ENCODE measurements at regions not wholly inside any gene's neighbourhood (a gene's known extent, or its start where the extent isn't known, plus 50 kb on each side); places are given as distances from the start of the nearest gene placed in this dataset.

GRCh38 chr9:81318571-81318970 lies 370.8 kb downstream of the TLE1 start:
- TF ChIP-seq CTCF (IDR thresholded peaks at IDR 0.05; ENCODE audit: low read depth, low read length, poor library complexity, severe bottlenecking) (no peak), EZH2phosphoT487 (IDR thresholded peaks at IDR 0.05; ENCODE audit: borderline replicate concordance, low read length) (no peak)
